BJ (cell line): ENCODE measurements at regions not wholly inside any gene's neighbourhood (a gene's known extent, or its start where the extent isn't known, plus 50 kb on each side); places are given as distances from the start of the nearest gene placed in this dataset.
"Not testable (repeated sequence)": the region's sequence is repeated elsewhere in the genome, so short reads cannot be mapped to it uniquely, and the experiment has no call there.

Source experiments
- CTCF ChIA-PET: fragments of 350-600 bp; formaldehyde crosslinking; extraction: SDS; loops from one replicate; lab custom pipeline; 2021; ENCODE audit warnings: antibody characterized with exemption, inconsistent platforms; lab: Yijun Ruan, JAX
- POLR2A ChIA-PET: fragments of 300-600 bp; sonication (Branson Sonifier 250); formaldehyde crosslinking; extraction: SDS; loops from one replicate; lab custom pipeline; 2021; ENCODE audit warnings: antibody characterized with exemption; lab: Charles Lee
- DNase-seq: peaks from one replicate; pipeline ENCODE4 v3.0.0-alpha.2; 2011; ENCODE audit warnings: low read depth
- H3K27me3 ChIP-seq: 2 replicates; pipeline ENCODE4 v1.6.0; 2011; ENCODE audit warnings: low read length; ENCODE audit not compliant: control insufficient read depth, insufficient read depth
- H3K36me3 ChIP-seq: 2 replicates; pipeline ENCODE4 v1.5.1; 2011; ENCODE audit warnings: low read length; ENCODE audit not compliant: control insufficient read depth, insufficient read depth
- H3K4me3 ChIP-seq: 2 replicates; pipeline ENCODE4 v1.5.1; 2011; ENCODE audit warnings: low read depth, mild to moderate bottlenecking, control low read depth, low read length
- CTCF ChIP-seq: IDR thresholded peaks from 2 replicates; pipeline ENCODE4 v1.5.1; 2011; ENCODE audit warnings: low read depth, mild to moderate bottlenecking, control low read depth, inconsistent platforms, low read length, moderate library complexity; ENCODE audit not compliant: insufficient read depth

- Histone ChIP-seq H3K36me3 (no peaks in the 10 kb centered on the region), H3K4me3 (no peak overlapping the region), H3K27me3 (no peaks in the 10 kb centered on the region)
- ChIA-PET POLR2A (no interaction called here), CTCF (no interaction called here)
- no peak for TF ChIP-seq CTCF
- no peak for DNase-seq
These were observed 300.4 kb downstream of the PHF14 start for GRCh38 chr7:11274074-11274473.

GRCh38 chr7:11281953-11282352 is 308.3 kb downstream of the PHF14 start:
- no peak for TF ChIP-seq CTCF
- POLR2A ChIA-PET, result no interaction called here
- no peaks in the 10 kb centered on the region for H3K27me3 ChIP-seq
- H3K36me3 ChIP-seq, result no peaks in the 10 kb centered on the region
- no peak overlapping the region for H3K4me3 ChIP-seq
- DNase-seq, result no peak
- CTCF ChIA-PET, result no interaction called here

- DNase-seq, H3K36me3 ChIP-seq, H3K27me3 ChIP-seq, CTCF ChIA-PET, H3K4me3 ChIP-seq, POLR2A ChIA-PET: not testable (repeated sequence)
These were observed 309.9 kb downstream of the PHF14 start for GRCh38 chr7:11283584-11283983.

GRCh38 chr7:11290863-11291262 is 317.2 kb downstream of the PHF14 start:
- Histone ChIP-seq H3K27me3 (no peaks in the 10 kb centered on the region), H3K36me3 (no peaks in the 10 kb centered on the region), H3K4me3 (no peak overlapping the region)
- TF ChIP-seq CTCF, result no peak
- POLR2A ChIA-PET, result no interaction called here
- CTCF ChIA-PET, result no interaction called here
- no peak for DNase-seq

GRCh38 chr7:11294218-11294617 is 320.5 kb downstream of the PHF14 start:
- Histone ChIP-seq H3K27me3 (no peaks in the 10 kb centered on the region), H3K4me3 (no peak overlapping the region), H3K36me3 (no peaks in the 10 kb centered on the region)
- no peak for DNase-seq
- CTCF ChIA-PET, result no interaction called here
- POLR2A ChIA-PET, result no interaction called here
- TF ChIP-seq CTCF, result no peak

GRCh38 chr7:11294965-11295364 is 321.3 kb downstream of the PHF14 start:
- CTCF ChIA-PET, result no interaction called here
- no peak for TF ChIP-seq CTCF
- H3K36me3 ChIP-seq, result no peaks in the 10 kb centered on the region
- POLR2A ChIA-PET, result no interaction called here
- DNase-seq, result no peak
- H3K27me3 ChIP-seq, result no peaks in the 10 kb centered on the region
- no peak overlapping the region for H3K4me3 ChIP-seq
